ENCODE measurements at regions not wholly inside any gene's neighbourhood (a gene's known extent, or its start where the extent isn't known, plus 50 kb on each side); places are given as distances from the start of the nearest gene placed in this dataset.

- no peaks in the 10 kb centered on the region for H3K36me3 ChIP-seq (ENCODE audit: control insufficient read depth, insufficient read depth, low read length)
- H3K27me3 ChIP-seq (replicated peaks; ENCODE audit: control insufficient read depth, insufficient read depth, low read length): no peaks in the 10 kb centered on the region
- H3K4me3 ChIP-seq (replicated peaks; ENCODE audit: low read depth, low read length): no peak overlapping the region
- no peak for DNase-seq (ENCODE audit: extremely low read depth, insufficient read length)
- TF ChIP-seq, protein P1, sequence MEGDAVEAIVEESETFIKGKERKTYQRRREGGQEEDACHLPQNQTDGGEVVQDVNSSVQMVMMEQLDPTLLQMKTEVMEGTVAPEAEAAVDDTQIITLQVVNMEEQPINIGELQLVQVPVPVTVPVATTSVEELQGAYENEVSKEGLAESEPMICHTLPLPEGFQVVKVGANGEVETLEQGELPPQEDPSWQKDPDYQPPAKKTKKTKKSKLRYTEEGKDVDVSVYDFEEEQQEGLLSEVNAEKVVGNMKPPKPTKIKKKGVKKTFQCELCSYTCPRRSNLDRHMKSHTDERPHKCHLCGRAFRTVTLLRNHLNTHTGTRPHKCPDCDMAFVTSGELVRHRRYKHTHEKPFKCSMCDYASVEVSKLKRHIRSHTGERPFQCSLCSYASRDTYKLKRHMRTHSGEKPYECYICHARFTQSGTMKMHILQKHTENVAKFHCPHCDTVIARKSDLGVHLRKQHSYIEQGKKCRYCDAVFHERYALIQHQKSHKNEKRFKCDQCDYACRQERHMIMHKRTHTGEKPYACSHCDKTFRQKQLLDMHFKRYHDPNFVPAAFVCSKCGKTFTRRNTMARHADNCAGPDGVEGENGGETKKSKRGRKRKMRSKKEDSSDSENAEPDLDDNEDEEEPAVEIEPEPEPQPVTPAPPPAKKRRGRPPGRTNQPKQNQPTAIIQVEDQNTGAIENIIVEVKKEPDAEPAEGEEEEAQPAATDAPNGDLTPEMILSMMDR (IDR thresholded peaks at IDR 0.05; ENCODE audit: insufficient read depth, low read length, poor library complexity, severe bottlenecking): no peak
These were observed 156.5 kb downstream of the BTBD3 start for GRCh38 chr20:12074111-12074655.

GRCh38 chr20:12076200-12076599, 158.5 kb downstream of the BTBD3 start:
- TF ChIP-seq, protein P1 (IDR thresholded peaks at IDR 0.05; ENCODE audit: insufficient read depth, low read length, poor library complexity, severe bottlenecking): no peak
- no peak overlapping the region for H3K4me3 ChIP-seq (replicated peaks; ENCODE audit: low read depth, low read length)
- no peaks in the 10 kb centered on the region for H3K36me3 ChIP-seq (ENCODE audit: control insufficient read depth, insufficient read depth, low read length)
- no peaks in the 10 kb centered on the region for H3K27me3 ChIP-seq (replicated peaks; ENCODE audit: control insufficient read depth, insufficient read depth, low read length)
- DNase-seq (ENCODE audit: extremely low read depth, insufficient read length): no peak

- no peak for DNase-seq (ENCODE audit: extremely low read depth, insufficient read length)
- Histone ChIP-seq H3K4me3 (replicated peaks; ENCODE audit: low read depth, low read length) (no peak overlapping the region), H3K27me3 (replicated peaks; ENCODE audit: control insufficient read depth, insufficient read depth, low read length) (no peaks in the 10 kb centered on the region), H3K36me3 (ENCODE audit: control insufficient read depth, insufficient read depth, low read length) (no peaks in the 10 kb centered on the region)
- TF ChIP-seq, protein P1 (IDR thresholded peaks at IDR 0.05; ENCODE audit: insufficient read depth, low read length, poor library complexity, severe bottlenecking): no peak
These were observed 160.2 kb downstream of the BTBD3 start for GRCh38 chr20:12077875-12078274.

DNA sequence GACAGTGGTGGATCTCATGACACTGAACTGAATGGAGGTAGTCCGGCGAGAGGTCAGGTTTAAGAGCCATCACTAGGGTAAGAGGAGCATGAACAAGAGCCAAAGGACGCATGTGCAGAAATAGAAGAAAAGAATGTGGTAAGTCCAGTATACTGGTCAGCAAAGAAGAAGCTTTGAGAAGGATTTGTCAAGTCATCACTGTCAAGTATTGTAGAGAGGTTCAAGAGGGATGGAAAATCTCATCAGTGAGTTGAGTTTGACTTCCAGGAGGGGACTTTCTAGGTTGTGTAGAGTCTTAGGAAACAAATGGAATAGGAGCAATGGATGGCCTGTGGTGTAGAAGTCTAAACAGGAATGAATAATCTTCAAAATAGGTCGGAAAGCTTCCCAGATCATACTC, 161.8 kb downstream of the BTBD3 start:
- DNase-seq (ENCODE audit: extremely low read depth, insufficient read length): no peak
- TF ChIP-seq, protein P1 (IDR thresholded peaks at IDR 0.05; ENCODE audit: insufficient read depth, low read length, poor library complexity, severe bottlenecking): no peak
- Histone ChIP-seq H3K36me3 (ENCODE audit: control insufficient read depth, insufficient read depth, low read length) (no peaks in the 10 kb centered on the region), H3K4me3 (replicated peaks; ENCODE audit: low read depth, low read length) (no peak overlapping the region), H3K27me3 (replicated peaks; ENCODE audit: control insufficient read depth, insufficient read depth, low read length) (no peaks in the 10 kb centered on the region)

DNA sequence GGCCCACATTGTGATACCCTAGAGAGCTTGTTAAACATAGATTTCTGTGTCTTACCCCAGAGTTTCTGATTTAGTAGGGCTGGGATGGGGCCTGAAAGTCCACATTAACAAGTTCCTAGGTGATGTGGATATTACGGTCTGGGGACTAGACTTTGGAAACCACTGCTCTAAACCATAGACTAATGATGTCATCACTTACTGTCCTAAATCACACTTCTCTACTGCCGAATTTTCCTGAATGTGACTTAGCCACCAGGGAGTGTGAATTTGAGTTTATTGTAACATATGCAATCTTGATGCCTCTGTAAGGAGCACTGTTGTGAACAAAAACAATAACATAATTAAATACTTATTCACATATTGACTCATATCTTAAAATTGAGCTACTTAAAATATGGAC, 165.6 kb downstream of the BTBD3 start:
- DNase-seq (ENCODE audit: extremely low read depth, insufficient read length): no peak
- TF ChIP-seq, protein P1 (IDR thresholded peaks at IDR 0.05; ENCODE audit: insufficient read depth, low read length, poor library complexity, severe bottlenecking): no peak
- Histone ChIP-seq H3K27me3 (replicated peaks; ENCODE audit: control insufficient read depth, insufficient read depth, low read length) (no peaks in the 10 kb centered on the region), H3K4me3 (replicated peaks; ENCODE audit: low read depth, low read length) (no peak overlapping the region), H3K36me3 (ENCODE audit: control insufficient read depth, insufficient read depth, low read length) (no peaks in the 10 kb centered on the region)

GRCh38 chr20:12084482-12084881, 166.8 kb downstream of the BTBD3 start:
- H3K27me3 ChIP-seq (replicated peaks; ENCODE audit: control insufficient read depth, insufficient read depth, low read length): no peaks in the 10 kb centered on the region
- TF ChIP-seq, protein P1 (IDR thresholded peaks at IDR 0.05; ENCODE audit: insufficient read depth, low read length, poor library complexity, severe bottlenecking): no peak
- no peak for DNase-seq (ENCODE audit: extremely low read depth, insufficient read length)
- no peaks in the 10 kb centered on the region for H3K36me3 ChIP-seq (ENCODE audit: control insufficient read depth, insufficient read depth, low read length)
- no peak overlapping the region for H3K4me3 ChIP-seq (replicated peaks; ENCODE audit: low read depth, low read length)

All from GM06990 (cell line).